ENCODE measurements at regions not wholly inside any gene's neighbourhood (a gene's known extent, or its start where the extent isn't known, plus 50 kb on each side); places are given as distances from the start of the nearest gene placed in this dataset.

GRCh38 chr11:25991476-25991875 is 340.5 kb upstream of the ANO3 start:
- Histone ChIP-seq H3K79me2 (replicated peaks; ENCODE audit: insufficient read depth) (no peaks in the 10 kb centered on the region), H3K4me1 (ENCODE audit: insufficient read depth) (no peaks in the 10 kb centered on the region), H3K27me3 (ENCODE audit: insufficient read depth) (no peaks in the 10 kb centered on the region), H3K9me2 (ENCODE audit: insufficient read depth) (no peaks in the 10 kb centered on the region), H3F3A (replicated peaks; ENCODE audit: low read depth) (no peaks in the 10 kb centered on the region), H3K4me2 (no peak overlapping the region), H4K20me1 (replicated peaks; ENCODE audit: insufficient read depth) (no peaks in the 10 kb centered on the region), H3K27ac (ENCODE audit: low read depth) (no peak overlapping the region), H3K4me3 (no peak overlapping the region), H3K36me3 (ENCODE audit: insufficient read depth) (no peaks in the 10 kb centered on the region), H2AFZ (no peak overlapping the region)
- H3K4me3 Mint-ChIP-seq: no peak overlapping the region
- no peaks in the 10 kb centered on the region for H3K27me3 Mint-ChIP-seq (ENCODE audit: insufficient read depth, low read depth, poor library complexity)
- ATAC-seq (no peak), DNase-seq (ENCODE audit: low spot score) (no peak)
- H3K9me3 Mint-ChIP-seq: no peaks in the 10 kb centered on the region
- no peaks in the 10 kb centered on the region for H3K4me1 Mint-ChIP-seq
- no peaks in the 10 kb centered on the region for H3K36me3 Mint-ChIP-seq (ENCODE audit: low read depth)
- no peak overlapping the region for H3K27ac Mint-ChIP-seq
- TF ChIP-seq STAT1 (IDR thresholded peaks at IDR 0.05; ENCODE audit: unreplicated experiment): no peak
- no peak for TF ChIP-seq EZH2phosphoT487 (IDR thresholded peaks at IDR 0.05; ENCODE audit: unreplicated experiment)
- TF ChIP-seq EZH2 (IDR thresholded peaks at IDR 0.05; ENCODE audit: low read depth, unreplicated experiment): no peak
- TF ChIP-seq ZNF114 (CRISPR knock-in tag; IDR thresholded peaks at IDR 0.05): no peak
- TF ChIP-seq ZNF331 (CRISPR knock-in tag; IDR thresholded peaks at IDR 0.05; ENCODE audit: low read depth): no peak
- no peak for TF ChIP-seq POLR2AphosphoS5 (IDR thresholded peaks at IDR 0.05; ENCODE audit: low read depth)
- TF ChIP-seq JUNB (IDR thresholded peaks at IDR 0.05; ENCODE audit: unreplicated experiment): no peak
- TF ChIP-seq, protein P1, sequence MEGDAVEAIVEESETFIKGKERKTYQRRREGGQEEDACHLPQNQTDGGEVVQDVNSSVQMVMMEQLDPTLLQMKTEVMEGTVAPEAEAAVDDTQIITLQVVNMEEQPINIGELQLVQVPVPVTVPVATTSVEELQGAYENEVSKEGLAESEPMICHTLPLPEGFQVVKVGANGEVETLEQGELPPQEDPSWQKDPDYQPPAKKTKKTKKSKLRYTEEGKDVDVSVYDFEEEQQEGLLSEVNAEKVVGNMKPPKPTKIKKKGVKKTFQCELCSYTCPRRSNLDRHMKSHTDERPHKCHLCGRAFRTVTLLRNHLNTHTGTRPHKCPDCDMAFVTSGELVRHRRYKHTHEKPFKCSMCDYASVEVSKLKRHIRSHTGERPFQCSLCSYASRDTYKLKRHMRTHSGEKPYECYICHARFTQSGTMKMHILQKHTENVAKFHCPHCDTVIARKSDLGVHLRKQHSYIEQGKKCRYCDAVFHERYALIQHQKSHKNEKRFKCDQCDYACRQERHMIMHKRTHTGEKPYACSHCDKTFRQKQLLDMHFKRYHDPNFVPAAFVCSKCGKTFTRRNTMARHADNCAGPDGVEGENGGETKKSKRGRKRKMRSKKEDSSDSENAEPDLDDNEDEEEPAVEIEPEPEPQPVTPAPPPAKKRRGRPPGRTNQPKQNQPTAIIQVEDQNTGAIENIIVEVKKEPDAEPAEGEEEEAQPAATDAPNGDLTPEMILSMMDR (conservative IDR thresholded peaks at IDR 0.05; ENCODE audit: low read depth in 2 of 2): no peak
- TF ChIP-seq, protein P2, sequence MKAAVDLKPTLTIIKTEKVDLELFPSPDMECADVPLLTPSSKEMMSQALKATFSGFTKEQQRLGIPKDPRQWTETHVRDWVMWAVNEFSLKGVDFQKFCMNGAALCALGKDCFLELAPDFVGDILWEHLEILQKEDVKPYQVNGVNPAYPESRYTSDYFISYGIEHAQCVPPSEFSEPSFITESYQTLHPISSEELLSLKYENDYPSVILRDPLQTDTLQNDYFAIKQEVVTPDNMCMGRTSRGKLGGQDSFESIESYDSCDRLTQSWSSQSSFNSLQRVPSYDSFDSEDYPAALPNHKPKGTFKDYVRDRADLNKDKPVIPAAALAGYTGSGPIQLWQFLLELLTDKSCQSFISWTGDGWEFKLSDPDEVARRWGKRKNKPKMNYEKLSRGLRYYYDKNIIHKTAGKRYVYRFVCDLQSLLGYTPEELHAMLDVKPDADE (IDR thresholded peaks at IDR 0.05): no peak
- TF ChIP-seq, protein P3, sequence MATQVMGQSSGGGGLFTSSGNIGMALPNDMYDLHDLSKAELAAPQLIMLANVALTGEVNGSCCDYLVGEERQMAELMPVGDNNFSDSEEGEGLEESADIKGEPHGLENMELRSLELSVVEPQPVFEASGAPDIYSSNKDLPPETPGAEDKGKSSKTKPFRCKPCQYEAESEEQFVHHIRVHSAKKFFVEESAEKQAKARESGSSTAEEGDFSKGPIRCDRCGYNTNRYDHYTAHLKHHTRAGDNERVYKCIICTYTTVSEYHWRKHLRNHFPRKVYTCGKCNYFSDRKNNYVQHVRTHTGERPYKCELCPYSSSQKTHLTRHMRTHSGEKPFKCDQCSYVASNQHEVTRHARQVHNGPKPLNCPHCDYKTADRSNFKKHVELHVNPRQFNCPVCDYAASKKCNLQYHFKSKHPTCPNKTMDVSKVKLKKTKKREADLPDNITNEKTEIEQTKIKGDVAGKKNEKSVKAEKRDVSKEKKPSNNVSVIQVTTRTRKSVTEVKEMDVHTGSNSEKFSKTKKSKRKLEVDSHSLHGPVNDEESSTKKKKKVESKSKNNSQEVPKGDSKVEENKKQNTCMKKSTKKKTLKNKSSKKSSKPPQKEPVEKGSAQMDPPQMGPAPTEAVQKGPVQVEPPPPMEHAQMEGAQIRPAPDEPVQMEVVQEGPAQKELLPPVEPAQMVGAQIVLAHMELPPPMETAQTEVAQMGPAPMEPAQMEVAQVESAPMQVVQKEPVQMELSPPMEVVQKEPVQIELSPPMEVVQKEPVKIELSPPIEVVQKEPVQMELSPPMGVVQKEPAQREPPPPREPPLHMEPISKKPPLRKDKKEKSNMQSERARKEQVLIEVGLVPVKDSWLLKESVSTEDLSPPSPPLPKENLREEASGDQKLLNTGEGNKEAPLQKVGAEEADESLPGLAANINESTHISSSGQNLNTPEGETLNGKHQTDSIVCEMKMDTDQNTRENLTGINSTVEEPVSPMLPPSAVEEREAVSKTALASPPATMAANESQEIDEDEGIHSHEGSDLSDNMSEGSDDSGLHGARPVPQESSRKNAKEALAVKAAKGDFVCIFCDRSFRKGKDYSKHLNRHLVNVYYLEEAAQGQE (IDR thresholded peaks at IDR 0.05; ENCODE audit: unreplicated experiment): no peak
- TF ChIP-seq, protein P4, sequence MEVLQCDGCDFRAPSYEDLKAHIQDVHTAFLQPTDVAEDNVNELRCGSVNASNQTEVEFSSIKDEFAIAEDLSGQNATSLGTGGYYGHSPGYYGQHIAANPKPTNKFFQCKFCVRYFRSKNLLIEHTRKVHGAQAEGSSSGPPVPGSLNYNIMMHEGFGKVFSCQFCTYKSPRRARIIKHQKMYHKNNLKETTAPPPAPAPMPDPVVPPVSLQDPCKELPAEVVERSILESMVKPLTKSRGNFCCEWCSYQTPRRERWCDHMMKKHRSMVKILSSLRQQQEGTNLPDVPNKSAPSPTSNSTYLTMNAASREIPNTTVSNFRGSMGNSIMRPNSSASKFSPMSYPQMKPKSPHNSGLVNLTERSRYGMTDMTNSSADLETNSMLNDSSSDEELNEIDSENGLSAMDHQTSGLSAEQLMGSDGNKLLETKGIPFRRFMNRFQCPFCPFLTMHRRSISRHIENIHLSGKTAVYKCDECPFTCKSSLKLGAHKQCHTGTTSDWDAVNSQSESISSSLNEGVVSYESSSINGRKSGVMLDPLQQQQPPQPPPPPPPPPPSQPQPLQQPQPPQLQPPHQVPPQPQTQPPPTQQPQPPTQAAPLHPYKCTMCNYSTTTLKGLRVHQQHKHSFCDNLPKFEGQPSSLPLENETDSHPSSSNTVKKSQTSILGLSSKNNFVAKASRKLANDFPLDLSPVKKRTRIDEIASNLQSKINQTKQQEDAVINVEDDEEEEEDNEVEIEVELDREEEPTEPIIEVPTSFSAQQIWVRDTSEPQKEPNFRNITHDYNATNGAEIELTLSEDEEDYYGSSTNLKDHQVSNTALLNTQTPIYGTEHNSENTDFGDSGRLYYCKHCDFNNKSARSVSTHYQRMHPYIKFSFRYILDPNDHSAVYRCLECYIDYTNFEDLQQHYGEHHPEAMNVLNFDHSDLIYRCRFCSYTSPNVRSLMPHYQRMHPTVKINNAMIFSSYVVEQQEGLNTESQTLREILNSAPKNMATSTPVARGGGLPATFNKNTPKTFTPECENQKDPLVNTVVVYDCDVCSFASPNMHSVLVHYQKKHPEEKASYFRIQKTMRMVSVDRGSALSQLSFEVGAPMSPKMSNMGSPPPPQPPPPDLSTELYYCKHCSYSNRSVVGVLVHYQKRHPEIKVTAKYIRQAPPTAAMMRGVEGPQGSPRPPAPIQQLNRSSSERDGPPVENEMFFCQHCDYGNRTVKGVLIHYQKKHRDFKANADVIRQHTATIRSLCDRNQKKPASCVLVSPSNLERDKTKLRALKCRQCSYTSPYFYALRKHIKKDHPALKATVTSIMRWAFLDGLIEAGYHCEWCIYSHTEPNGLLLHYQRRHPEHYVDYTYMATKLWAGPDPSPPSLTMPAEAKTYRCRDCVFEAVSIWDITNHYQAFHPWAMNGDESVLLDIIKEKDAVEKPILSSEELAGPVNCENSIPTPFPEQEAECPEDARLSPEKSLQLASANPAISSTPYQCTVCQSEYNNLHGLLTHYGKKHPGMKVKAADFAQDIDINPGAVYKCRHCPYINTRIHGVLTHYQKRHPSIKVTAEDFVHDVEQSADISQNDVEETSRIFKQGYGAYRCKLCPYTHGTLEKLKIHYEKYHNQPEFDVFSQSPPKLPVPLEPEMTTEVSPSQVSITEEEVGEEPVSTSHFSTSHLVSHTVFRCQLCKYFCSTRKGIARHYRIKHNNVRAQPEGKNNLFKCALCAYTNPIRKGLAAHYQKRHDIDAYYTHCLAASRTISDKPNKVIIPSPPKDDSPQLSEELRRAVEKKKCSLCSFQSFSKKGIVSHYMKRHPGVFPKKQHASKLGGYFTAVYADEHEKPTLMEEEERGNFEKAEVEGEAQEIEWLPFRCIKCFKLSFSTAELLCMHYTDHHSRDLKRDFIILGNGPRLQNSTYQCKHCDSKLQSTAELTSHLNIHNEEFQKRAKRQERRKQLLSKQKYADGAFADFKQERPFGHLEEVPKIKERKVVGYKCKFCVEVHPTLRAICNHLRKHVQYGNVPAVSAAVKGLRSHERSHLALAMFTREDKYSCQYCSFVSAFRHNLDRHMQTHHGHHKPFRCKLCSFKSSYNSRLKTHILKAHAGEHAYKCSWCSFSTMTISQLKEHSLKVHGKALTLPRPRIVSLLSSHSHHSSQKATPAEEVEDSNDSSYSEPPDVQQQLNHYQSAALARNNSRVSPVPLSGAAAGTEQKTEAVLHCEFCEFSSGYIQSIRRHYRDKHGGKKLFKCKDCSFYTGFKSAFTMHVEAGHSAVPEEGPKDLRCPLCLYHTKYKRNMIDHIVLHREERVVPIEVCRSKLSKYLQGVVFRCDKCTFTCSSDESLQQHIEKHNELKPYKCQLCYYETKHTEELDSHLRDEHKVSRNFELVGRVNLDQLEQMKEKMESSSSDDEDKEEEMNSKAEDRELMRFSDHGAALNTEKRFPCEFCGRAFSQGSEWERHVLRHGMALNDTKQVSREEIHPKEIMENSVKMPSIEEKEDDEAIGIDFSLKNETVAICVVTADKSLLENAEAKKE (CRISPR knock-in tag; IDR thresholded peaks at IDR 0.05): no peak
- TF ChIP-seq CREB1 (CRISPR knock-in tag; IDR thresholded peaks at IDR 0.05; ENCODE audit: low read depth): no peak
- TF ChIP-seq NANOG (IDR thresholded peaks at IDR 0.05; ENCODE audit: borderline replicate concordance): no peak

Measured in GM23338 (cell line).